CD14-positive monocyte (primary cell): ENCODE measurements at regions not wholly inside any gene's neighbourhood (a gene's known extent, or its start where the extent isn't known, plus 50 kb on each side); places are given as distances from the start of the nearest gene placed in this dataset.

Experiments used
- DNase-seq, 3 donors: peaks; one replicate each; pipeline ENCODE4 v3.0.0-alpha.2; 2011 to 2022
- H2AFZ ChIP-seq: 2 replicates; pipeline ENCODE4 v1.6.0; 2012; ENCODE audit warnings: mild to moderate bottlenecking, low read depth, low read length, inconsistent platforms; ENCODE audit not compliant: insufficient read depth, poor library complexity, severe bottlenecking
- H3K27ac ChIP-seq, 2 donors: 1 replicate in 1 of 2; 2 replicates in 1 of 2; pipeline ENCODE4 v1.5.1; 2012 to 2013; ENCODE audit warnings: low read length in 2 of 2, control low read depth in 1 of 2, inconsistent platforms in 1 of 2, low read depth in 1 of 2, mild to moderate bottlenecking in 1 of 2
- H3K27me3 ChIP-seq, 2 donors: one replicate each; pipeline versions ENCODE4 v1.6.0 to v1.6.1; 2011 to 2013; ENCODE audit warnings: low read length in 2 of 2; ENCODE audit not compliant: control insufficient read depth in 2 of 2, insufficient read depth in 2 of 2
- H3K36me3 ChIP-seq, 2 donors: replicated peaks in 1 of 2; 1 replicate in 1 of 2; 2 replicates in 1 of 2; pipeline versions ENCODE4 v1.5.1 to v1.6.1; 2012 to 2013; ENCODE audit warnings: low read length in 2 of 2, control low read depth in 1 of 2, inconsistent platforms in 1 of 2, mild to moderate bottlenecking in 1 of 2; ENCODE audit not compliant: insufficient read depth in 2 of 2, control insufficient read depth in 1 of 2
- H3K4me1 ChIP-seq, 2 donors: 1 replicate in 1 of 2; 2 replicates in 1 of 2; pipeline versions ENCODE4 v1.5.1 to v1.6.1; 2012 to 2013; ENCODE audit warnings: low read length in 2 of 2, control low read depth in 1 of 2, inconsistent platforms in 1 of 2, mild to moderate bottlenecking in 1 of 2, moderate library complexity in 1 of 2; ENCODE audit not compliant: insufficient read depth in 2 of 2, control insufficient read depth in 1 of 2
- H3K4me2 ChIP-seq: replicated peaks from 2 replicates; pipeline ENCODE3; 2012; ENCODE audit warnings: low read length, moderate library complexity, mild to moderate bottlenecking; ENCODE audit not compliant: poor library complexity, severe bottlenecking; ENCODE audit errors: extremely low read depth
- H3K4me3 ChIP-seq, 3 experiments: fragments of 200-600 bp in 1 of 3; sonication (generic) in 1 of 3; replicated peaks in 1 of 3; 1 replicate in 2 of 3; 2 replicates in 1 of 3; pipeline ENCODE4 v1.5.1; 2011 to 2013; ENCODE audit warnings: low read length in 3 of 3, mild to moderate bottlenecking in 3 of 3, control low read depth in 2 of 3, low read depth in 2 of 3, inconsistent platforms in 1 of 3, moderate library complexity in 1 of 3
- H3K79me2 ChIP-seq: 2 replicates; pipeline ENCODE4 v1.6.0; 2012; ENCODE audit warnings: mild to moderate bottlenecking, control low read depth, inconsistent platforms, low read length, moderate library complexity; ENCODE audit not compliant: insufficient read depth
- H3K9ac ChIP-seq: 2 replicates; pipeline ENCODE4 v1.6.0; 2017; ENCODE audit warnings: low read length, mild to moderate bottlenecking; ENCODE audit not compliant: insufficient read depth, poor library complexity, severe bottlenecking
- H3K9me3 ChIP-seq, 2 donors: replicated peaks in 1 of 2; 1 replicate in 1 of 2; 2 replicates in 1 of 2; pipeline versions ENCODE4 v1.5.1 to v1.6.1; 2012 to 2013; ENCODE audit warnings: low read length in 2 of 2, control low read depth in 1 of 2; ENCODE audit not compliant: control insufficient read depth in 1 of 2, insufficient read depth in 1 of 2
- H4K20me1 ChIP-seq: 2 replicates; pipeline ENCODE4 v1.6.0; 2012; ENCODE audit warnings: mild to moderate bottlenecking, low read length, control low read depth, moderate library complexity; ENCODE audit not compliant: insufficient read depth
- H3K27ac Mint-ChIP-seq, 7 donors: one replicate each; pipeline ENCODE4 v1.8.0; 2020; ENCODE audit warnings: mild to moderate bottlenecking in 7 of 7, mixed read lengths in 7 of 7, moderate library complexity in 6 of 7, inconsistent platforms in 2 of 7
- H3K27me3 Mint-ChIP-seq, 3 donors: one replicate each; pipeline ENCODE4 v1.8.0; 2021 to 2022; ENCODE audit warnings: low read depth in 3 of 3, mild to moderate bottlenecking in 3 of 3, mixed read lengths in 3 of 3, moderate library complexity in 3 of 3, inconsistent platforms in 1 of 3
- H3K36me3 Mint-ChIP-seq, 2 donors: one replicate each; pipeline ENCODE4 v1.8.0; 2020; ENCODE audit warnings: mixed read lengths in 2 of 2, inconsistent platforms in 1 of 2, mild to moderate bottlenecking in 1 of 2
- H3K4me1 Mint-ChIP-seq: one replicate; pipeline ENCODE4 v1.8.0; 2020; ENCODE audit warnings: mild to moderate bottlenecking, mixed read lengths
- H3K4me3 Mint-ChIP-seq, 2 donors: one replicate each; pipeline ENCODE4 v1.8.0; 2020; ENCODE audit warnings: mild to moderate bottlenecking in 2 of 2, mixed read lengths in 2 of 2, moderate library complexity in 1 of 2
- H3K9me3 Mint-ChIP-seq, 7 donors: one replicate each; pipeline ENCODE4 v1.8.0; 2020 to 2022; ENCODE audit warnings: mixed read lengths in 7 of 7, mild to moderate bottlenecking in 6 of 7, moderate library complexity in 6 of 7, inconsistent platforms in 2 of 7
- CTCF ChIP-seq: fragments of 200-600 bp; IDR thresholded peaks from one replicate; pipeline ENCODE4 v1.8.0; 2022; ENCODE audit warnings: antibody characterized with exemption, mild to moderate bottlenecking
- WGBS: methylation state at CpG from one replicate; pipeline ENCODE4 v1.1.5; 2013; ENCODE audit warnings: missing lambda C conversion rate; ENCODE audit not compliant: insufficient coverage; 5-methylcytosine and 5-hydroxymethylcytosine counted together
- intact Hi-C, 2 donors: fragments of 100-400 bp; cut with micrococcal nuclease; formaldehyde crosslinking; loops; one replicate each; pipeline versions ENCODE4 v1.15.0 to v1.15.1; 2023

DNA sequence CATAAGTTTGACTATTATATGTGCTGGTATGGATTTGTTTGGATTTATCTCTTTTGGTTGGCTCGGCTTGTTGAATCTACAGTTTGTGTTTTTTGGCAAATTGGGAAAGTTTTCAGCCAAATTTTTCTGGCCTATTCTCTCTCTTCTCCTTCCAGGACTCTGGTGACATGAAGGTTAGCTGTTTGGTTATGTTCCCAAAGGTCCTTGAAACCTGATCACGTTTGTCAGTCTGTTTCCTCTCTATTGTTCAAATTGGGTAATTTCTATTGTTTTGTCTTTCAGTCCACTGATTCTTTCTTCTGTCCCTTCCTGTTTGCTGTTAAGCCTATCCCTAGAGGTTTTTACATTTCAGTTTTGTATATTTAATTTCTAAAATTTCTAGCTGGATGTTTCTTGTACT is 81.5 kb upstream of the SHISA2 start:
- H4K20me1 ChIP-seq: no peaks in the 10 kb centered on the region
- H3K36me3 ChIP-seq: no peaks in the 10 kb centered on the region
- H3K9me3 ChIP-seq: no peaks in the 10 kb centered on the region
- no peak for TF ChIP-seq CTCF
- WGBS: no CpG with 5 or more reads among the region's 2 CpGs
- no peaks in the 10 kb centered on the region for H3K36me3 Mint-ChIP-seq
- no peaks in the 10 kb centered on the region for H3K79me2 ChIP-seq
- no peaks in the 10 kb centered on the region for H3K4me1 ChIP-seq
- no peak overlapping the region for H3K9ac ChIP-seq
- intact Hi-C loops: no loop called here
- H2AFZ ChIP-seq: no peak overlapping the region
- H3K4me3 ChIP-seq: no peak overlapping the region
- H3K27me3 ChIP-seq: no peaks in the 10 kb centered on the region
- no peak overlapping the region for H3K27ac ChIP-seq
- H3K4me2 ChIP-seq: no peak overlapping the region
- DNase-seq: no peak
- H3K9me3 Mint-ChIP-seq: peaks cover 0 to 6% (median 2%) of the 10 kb centered on the region in 7 donors
- no peak overlapping the region for H3K4me3 Mint-ChIP-seq
- H3K27ac Mint-ChIP-seq: no peak overlapping the region
- H3K4me1 Mint-ChIP-seq: no peaks in the 10 kb centered on the region
- H3K27me3 Mint-ChIP-seq: peaks cover 0 to 3% (median 2%) of the 10 kb centered on the region in 3 donors

DNA sequence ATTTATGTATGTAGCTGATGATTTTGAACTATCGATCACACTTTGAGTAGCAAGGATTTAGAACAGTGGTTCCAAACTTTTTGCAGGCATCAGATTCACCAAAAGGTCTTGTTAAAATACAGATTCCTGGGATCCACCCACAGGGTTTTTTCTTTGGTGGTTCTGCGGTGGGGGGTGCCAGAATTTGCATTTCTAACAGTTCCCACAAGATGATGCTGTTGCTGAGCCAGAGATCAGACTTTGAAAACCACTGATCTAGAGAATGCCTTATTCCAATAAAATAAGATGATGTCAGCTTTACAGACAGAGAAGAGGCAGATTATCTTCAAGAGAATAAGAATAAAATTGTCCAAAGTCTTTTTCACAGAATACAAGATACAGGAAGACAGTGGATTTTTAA is 80.9 kb upstream of the SHISA2 start:
- H2AFZ ChIP-seq: no peak overlapping the region
- H3K4me1 Mint-ChIP-seq: no peaks in the 10 kb centered on the region
- H3K36me3 ChIP-seq: no peaks in the 10 kb centered on the region
- H3K9me3 ChIP-seq: no peaks in the 10 kb centered on the region
- H3K27me3 ChIP-seq: no peaks in the 10 kb centered on the region
- H3K4me2 ChIP-seq: no peak overlapping the region
- WGBS: no CpG with 5 or more reads among the region's 2 CpGs
- no peak overlapping the region for H3K4me3 ChIP-seq
- no peaks in the 10 kb centered on the region for H4K20me1 ChIP-seq
- no peak overlapping the region for H3K27ac Mint-ChIP-seq
- H3K9ac ChIP-seq: no peak overlapping the region
- no peaks in the 10 kb centered on the region for H3K36me3 Mint-ChIP-seq
- H3K27me3 Mint-ChIP-seq: peaks cover 2% of the 10 kb centered on the region in 3 donors
- no peaks in the 10 kb centered on the region for H3K4me1 ChIP-seq
- intact Hi-C loops: no loop called here
- peaks cover 0 to 5% (median 2%) of the 10 kb centered on the region in 7 donors for H3K9me3 Mint-ChIP-seq
- DNase-seq: no peak
- no peaks in the 10 kb centered on the region for H3K79me2 ChIP-seq
- no peak overlapping the region for H3K4me3 Mint-ChIP-seq
- no peak for TF ChIP-seq CTCF
- H3K27ac ChIP-seq: no peak overlapping the region
